ENCODE measurements at regions not wholly inside any gene's neighbourhood (a gene's known extent, or its start where the extent isn't known, plus 50 kb on each side); places are given as distances from the start of the nearest gene placed in this dataset.

GRCh38 chr10:80805343-80806020, 267.8 kb downstream of the SH2D4B start:
- H2BK5ac ChIP-seq (ENCODE audit: low read depth, low read length, poor library complexity, severe bottlenecking), result no peak overlapping the region
- no peak overlapping the region for H3K18ac ChIP-seq (ENCODE audit: low read depth, low read length)
- ChIA-PET POLR2A (ENCODE audit: unreplicated experiment) (no interaction called here), CTCF (no interaction called here)
- no peak overlapping the region for H2BK20ac ChIP-seq (ENCODE audit: low read depth, low read length)
- dilution Hi-C loops (cut with HindIII; ENCODE audit: low sequenced_read_pairs, unreplicated experiment), result no loop called here
- H2BK15ac ChIP-seq (ENCODE audit: low read depth, low read length), result no peak overlapping the region
- no peak overlapping the region for H3K4me2 ChIP-seq (ENCODE audit: low read depth, low read length)
- in situ Hi-C loops (cut with MboI; ENCODE audit: low sequenced_read_pairs), result no loop called here
- no peaks in the 10 kb centered on the region for H3K9me1 ChIP-seq (ENCODE audit: insufficient read depth, low read length)
- no CpG with 5 or more reads among the region's 2 CpGs for WGBS, 2 experiments (ENCODE audit: extremely low coverage in 2 of 2, insufficient read length in 1 of 2)
- ATAC-seq (ENCODE audit: low read depth) (no peak), DNase-seq (no peak)
- no peaks in the 10 kb centered on the region for H3K27me3 ChIP-seq (ENCODE audit: control insufficient read depth, insufficient read depth, low read length)
- TF ChIP-seq RCOR1 (IDR thresholded peaks at IDR 0.05; ENCODE audit: insufficient replicate concordance, low read length) (no peak), NFE2L2 (IDR thresholded peaks at IDR 0.05; ENCODE audit: low read depth, low read length) (no peak), CEBPB (IDR thresholded peaks at IDR 0.05; ENCODE audit: low read depth, low read length) (no peak), MAZ (IDR thresholded peaks at IDR 0.05; ENCODE audit: borderline replicate concordance, low read depth, low read length) (no peak), MXI1 (IDR thresholded peaks at IDR 0.05; ENCODE audit: borderline replicate concordance, low read depth, low read length) (no peak), RFX5 (IDR thresholded peaks at IDR 0.05; ENCODE audit: low read depth, low read length) (no peak), FOS (IDR thresholded peaks at IDR 0.05; ENCODE audit: low read depth, low read length) (no peak), POLR2A (IDR thresholded peaks at IDR 0.05; ENCODE audit: low read depth, low read length) (no peak), USF2 (IDR thresholded peaks at IDR 0.05; ENCODE audit: low read depth, low read length) (no peak), CHD1 (IDR thresholded peaks at IDR 0.05; ENCODE audit: low read depth, low read length) (no peak)
- no peaks in the 10 kb centered on the region for H3K79me1 ChIP-seq (ENCODE audit: low read depth in 1 of 2, low read length in 2 of 2)
- H3K4me1 ChIP-seq (ENCODE audit: control insufficient read depth, insufficient read depth, low read length), result no peaks in the 10 kb centered on the region
- H4K8ac ChIP-seq (ENCODE audit: low read depth in 2 of 2, low read length in 2 of 2), result no peak overlapping the region
- H3K9ac ChIP-seq (ENCODE audit: low read depth, low read length), result no peak overlapping the region
- H3K9me3 ChIP-seq (ENCODE audit: control insufficient read depth, insufficient read depth, low read length), result peaks cover 2% of the 10 kb centered on the region; the same call in 1 of the 2 replicates
- H3K14ac ChIP-seq (replicated peaks; ENCODE audit: low read depth, low read length), result no peak overlapping the region
- no peak overlapping the region for H3K4ac ChIP-seq (ENCODE audit: low read depth, low read length)
- H3K4me3 ChIP-seq (ENCODE audit: insufficient read depth, low read depth, low read length), result no peak overlapping the region
- no peak overlapping the region for H4K91ac ChIP-seq (ENCODE audit: insufficient read depth, low read depth, low read length)
- no peak overlapping the region for H2AK5ac ChIP-seq (ENCODE audit: low read depth, low read length)
- H2AK9ac ChIP-seq (replicated peaks; ENCODE audit: low read depth, low read length, poor library complexity), result no peak overlapping the region
- no peak overlapping the region for H2AFZ ChIP-seq (replicated peaks; ENCODE audit: low read length, poor library complexity)
- H2BK120ac ChIP-seq (ENCODE audit: low read depth, low read length), result no peak overlapping the region
- no peak overlapping the region for H3K56ac ChIP-seq (ENCODE audit: extremely low read depth, insufficient read depth, low read length)
- BruUV-seq (replicated peaks), result no TSS peak
- no peak overlapping the region for H3K27ac ChIP-seq (ENCODE audit: insufficient read depth, low read length)
- H4K20me1 ChIP-seq (ENCODE audit: insufficient read depth, low read length), result no peaks in the 10 kb centered on the region
- no peak overlapping the region for H3K23ac ChIP-seq (ENCODE audit: low read depth, low read length)
- H3K36me3 ChIP-seq (ENCODE audit: control insufficient read depth, insufficient read depth, low read length), result no peaks in the 10 kb centered on the region
- intact Hi-C loops (cut with micrococcal nuclease), result no loop called here
- H4K5ac ChIP-seq (ENCODE audit: low read depth, low read length), result no peak overlapping the region

Measured in IMR-90 (cell line).